Fibroblast of skin of abdomen (primary cell): ENCODE measurements at regions not wholly inside any gene's neighbourhood (a gene's known extent, or its start where the extent isn't known, plus 50 kb on each side); places are given as distances from the start of the nearest gene placed in this dataset.

ENCODE experiments used
- DNase-seq: peaks from one replicate; pipeline ENCODE4 v3.0.0-alpha.2; 2013

DNA sequence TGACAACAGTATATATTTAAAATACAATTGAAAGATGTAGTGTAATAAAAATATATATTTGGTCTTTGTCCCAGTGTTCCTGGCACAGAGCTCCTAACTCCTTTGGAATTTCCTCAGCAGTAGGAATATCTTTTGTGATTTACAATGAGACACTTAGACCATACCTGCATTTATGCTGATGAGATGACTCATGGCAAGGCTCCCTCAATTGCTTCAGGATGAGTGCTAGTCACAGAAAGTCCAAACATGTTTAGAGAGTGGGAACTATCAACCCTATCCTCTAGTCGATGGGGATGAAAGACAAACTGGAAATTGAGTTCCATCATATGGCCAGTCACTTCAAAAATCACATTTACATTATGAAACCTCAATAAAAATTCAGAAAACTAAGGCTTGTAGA, 588.3 kb upstream of the LMCD1 start:
- DNase-seq, result no peak

DNA sequence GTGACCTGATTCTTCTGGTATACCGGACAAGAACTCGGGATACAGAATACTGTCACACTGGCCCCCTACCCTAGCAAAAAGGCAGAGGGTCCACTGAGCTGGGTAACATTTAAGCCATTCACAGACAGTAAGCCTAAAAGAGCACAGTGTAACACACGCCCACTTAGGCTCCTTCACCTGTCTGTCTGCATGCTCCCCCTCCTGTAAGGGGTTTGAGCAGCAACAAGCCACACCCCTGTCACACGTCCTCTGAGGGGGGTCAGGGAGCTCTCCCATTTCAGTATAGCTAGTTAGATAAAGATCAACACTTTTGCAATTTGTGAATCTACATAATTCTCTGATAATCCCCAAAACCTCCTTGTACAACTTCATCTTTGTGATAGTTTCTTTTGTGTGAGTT, 586.3 kb upstream of the LMCD1 start:
- no peak for DNase-seq

DNA sequence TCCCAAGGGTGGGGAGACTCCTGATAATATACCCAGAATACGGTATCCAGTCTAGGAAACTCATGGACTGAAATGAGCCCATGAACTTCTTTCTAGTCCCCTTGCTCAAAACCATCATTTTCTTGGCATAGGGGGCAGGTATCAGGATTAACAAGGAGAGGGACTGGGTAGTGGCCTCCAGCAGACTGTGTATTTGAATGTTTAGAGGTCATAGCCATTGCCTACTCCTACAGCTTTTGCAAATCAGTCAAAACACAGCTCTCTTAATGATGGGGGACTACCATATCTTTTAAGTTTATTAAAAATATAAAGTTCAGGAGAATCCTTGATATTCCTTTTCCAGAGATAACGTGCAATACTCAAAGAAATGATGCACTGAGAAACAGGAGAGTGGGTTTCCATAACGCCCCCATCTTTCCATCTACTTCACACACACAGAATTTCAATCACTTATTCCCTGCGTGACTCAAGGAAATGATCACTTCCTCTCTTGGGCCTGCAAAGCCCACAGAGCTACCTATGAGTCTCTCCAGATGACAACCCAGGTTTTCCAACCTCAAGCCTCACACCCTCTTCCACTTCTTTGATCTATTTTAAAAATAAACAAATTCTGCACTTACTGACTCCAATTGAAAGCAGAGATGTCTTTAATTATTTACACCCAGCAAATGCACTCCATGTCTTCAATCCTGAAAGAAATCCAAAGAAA, 584.0 kb upstream of the LMCD1 start:
- DNase-seq, result no peak

DNA sequence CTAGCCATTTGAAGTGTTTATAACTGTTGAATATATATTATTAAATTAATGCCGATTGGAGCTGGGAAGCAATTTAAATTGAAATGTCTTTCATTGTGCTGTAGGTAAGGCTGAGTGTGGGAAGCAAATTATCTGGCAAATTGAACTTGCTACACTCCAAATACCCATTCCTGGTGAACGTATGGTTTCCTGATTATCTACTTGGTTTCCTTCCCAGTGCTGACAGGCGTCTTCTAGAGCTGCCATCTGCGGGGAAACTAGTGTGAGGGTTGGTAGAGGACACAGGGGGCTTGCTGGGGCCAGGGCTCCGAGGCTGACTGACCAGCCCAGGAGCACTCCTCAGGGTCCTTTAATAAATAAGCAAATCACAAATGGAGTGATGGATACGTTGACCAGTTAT, 581.4 kb upstream of the LMCD1 start:
- no peak for DNase-seq

DNA sequence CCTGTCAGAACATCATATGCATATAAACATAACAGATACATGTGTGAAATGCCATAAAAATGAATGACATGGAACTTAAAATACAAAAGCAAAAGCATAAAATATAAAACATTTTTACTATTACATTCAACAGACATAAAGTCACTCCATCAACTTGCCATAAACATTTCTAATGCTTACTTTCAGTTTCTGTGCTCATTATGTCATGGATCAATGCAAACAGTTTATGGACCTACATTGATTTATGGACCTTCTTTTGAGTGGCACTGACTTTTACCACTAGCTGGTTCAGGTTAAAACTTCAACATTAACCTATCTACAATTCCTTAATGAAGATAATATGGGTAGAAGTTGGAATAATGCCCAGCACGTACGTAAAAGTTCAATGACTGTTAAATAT, 577.4 kb upstream of the LMCD1 start:
- DNase-seq, result no peak

DNA sequence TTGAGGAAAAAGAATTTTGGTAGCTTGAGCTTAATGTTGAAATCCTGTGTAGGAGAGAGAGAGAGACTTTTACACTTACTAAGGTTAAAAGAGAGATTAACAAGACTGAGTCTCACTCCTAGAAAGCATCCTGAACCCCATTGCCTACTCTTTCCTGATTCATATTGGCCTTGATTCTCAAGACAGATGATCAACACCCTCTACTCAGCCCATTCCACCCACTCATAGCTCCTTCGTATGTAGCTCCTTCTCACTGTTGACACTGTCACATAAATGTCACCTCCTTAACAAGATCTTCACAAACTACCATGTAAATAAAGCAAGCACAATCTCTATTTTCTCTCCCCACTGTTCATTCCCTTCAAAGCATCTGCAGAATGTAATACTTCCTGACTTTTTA, 574.6 kb upstream of the LMCD1 start:
- no peak for DNase-seq

DNA sequence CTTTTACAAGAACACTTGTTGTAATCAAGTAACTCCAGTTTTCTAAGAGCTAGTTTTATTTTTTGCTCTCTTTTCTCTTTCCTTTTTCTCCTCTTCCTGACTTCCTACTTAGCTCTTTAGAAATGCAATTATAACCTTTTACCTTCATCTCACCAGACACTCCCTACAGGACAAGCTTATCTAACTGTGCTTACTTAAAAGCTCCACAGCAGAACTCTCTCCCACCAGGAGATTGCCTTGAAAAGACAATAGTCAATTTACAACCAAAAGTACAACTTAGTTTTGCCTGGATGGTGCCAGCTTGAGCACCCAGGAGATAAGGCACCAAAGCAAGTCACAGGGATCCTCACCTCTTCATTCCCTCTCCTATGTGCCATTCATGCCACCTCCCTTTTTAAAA, 573.8 kb upstream of the LMCD1 start:
- DNase-seq, result no peak

DNA sequence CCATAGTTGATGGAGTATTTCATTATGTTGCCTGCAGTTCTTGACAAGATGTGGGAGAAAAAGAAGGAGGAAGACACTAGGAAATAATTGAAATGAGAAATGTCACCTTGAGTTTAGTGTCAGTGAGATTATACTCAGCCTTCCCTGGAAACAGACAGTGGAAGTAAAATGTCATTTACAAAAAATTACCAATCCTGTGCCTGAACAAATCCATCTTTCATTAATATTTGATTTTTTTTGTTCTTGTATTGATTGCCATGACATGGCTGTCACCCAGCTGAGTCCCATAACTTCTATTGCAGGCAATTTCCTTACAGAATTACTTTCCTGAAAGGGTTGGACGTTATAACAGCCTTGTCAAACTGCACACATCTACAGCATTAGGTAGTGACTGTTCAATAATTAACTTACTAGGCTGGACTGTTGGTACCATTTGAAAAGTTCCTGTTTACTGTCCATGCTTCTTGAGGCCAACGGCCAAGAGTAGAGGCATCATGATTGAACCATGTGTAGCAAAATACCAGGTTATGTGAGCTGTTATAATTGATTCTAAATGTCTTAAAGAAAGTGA, 572.2 kb upstream of the LMCD1 start:
- no peak for DNase-seq

DNA sequence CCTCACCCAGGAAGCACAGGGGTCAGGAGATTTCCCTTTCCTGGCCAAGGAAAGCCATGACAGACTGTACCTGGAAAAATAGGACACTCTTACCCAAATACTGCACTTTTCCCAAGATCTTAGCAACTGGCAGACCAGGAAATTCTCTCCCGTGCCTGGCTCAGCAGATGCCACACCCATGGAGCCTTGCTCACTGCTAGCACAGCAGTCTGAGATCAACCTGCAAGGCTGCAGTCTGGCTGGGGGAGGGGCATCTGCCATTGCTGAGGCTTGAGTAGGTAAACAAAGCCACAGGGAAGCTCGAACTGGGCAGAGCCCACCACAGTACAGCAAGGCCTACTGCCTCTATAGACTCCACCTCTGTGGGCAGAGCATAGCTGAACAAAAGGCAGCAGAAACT, 567.3 kb upstream of the LMCD1 start:
- no peak for DNase-seq

DNA sequence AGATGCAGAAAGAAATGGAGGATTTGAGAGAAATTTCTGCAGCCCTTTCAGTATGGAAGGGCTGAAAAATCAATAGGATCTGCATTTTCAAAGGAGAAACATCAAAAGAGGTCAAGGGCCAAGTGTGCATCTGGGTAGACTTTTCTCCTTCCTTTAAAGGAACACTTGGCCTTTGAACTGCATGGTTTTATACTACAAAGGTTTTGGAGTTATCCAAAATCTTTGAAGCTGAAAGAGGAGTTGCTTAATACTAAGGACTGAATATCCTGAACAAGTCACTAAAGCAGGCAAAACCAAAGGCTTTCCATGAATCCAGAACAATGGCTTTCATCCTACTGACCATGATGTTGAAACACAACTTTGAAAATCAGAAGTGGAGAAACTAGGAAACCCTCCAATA, 553.7 kb upstream of the LMCD1 start:
- DNase-seq, result no peak

DNA sequence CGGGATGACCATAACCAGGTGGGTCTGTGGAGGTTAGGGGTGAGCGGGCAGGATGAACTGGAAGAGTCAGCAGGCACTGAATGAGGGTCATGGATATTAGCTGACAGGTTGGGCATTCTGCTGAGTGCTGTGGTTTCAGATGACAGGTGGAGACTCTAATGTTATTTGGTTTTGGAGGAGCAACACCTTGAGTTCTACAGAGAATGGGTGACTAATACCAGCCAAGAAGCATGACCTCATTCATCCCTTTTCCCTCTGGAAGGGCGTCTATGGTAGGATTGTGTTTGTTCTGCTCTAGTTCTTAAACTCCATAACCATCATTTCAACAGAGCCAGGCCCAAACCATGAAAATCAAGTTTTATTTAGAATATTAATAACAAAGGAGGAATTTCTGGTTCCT, 550.7 kb upstream of the LMCD1 start:
- DNase-seq, result no peak

DNA sequence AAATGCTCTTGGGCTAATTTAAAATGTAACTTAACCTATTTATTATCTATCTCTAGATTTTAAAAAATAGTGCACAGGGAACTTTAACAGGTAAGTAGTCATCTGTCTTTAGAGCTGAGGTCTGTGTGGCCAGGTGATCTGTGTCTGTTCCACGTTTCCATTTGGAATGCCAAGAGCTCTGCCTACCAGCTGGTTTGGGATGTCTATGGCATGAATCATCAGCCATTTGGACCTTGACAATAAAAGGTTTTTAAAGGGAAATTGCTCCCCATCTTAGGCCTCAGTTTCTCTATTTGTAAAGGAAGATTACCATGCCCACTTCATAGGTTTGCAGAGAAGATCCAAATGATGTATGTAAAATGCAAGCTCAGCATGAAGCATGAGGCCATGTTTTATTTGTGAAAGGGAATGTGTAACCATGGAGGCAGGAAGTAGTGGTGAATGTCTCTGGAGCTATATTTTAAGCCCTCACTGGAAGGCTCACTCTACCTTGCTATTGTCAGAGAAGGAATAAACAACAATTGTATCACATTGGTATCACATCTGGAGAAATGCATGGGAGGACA, 548.1 kb upstream of the LMCD1 start:
- DNase-seq, result no peak

DNA sequence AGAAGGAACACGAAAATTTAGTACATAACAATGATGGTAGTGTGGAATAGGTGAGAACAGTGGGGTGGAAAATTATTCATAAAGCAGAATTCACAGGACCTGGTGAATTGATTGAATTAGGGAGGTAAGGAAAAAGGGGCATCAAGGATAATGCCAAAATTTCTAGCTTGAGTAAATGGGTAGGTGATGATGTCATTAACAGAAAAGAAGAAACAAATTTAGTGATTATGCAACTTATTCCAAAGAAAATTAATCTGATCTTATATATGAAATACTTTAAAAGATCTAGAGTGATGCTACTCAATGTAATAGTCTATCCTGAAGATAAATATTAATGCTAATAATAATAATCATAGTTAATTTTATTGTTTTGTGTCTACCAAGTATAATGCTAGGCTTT, 544.6 kb upstream of the LMCD1 start:
- DNase-seq, result no peak

DNA sequence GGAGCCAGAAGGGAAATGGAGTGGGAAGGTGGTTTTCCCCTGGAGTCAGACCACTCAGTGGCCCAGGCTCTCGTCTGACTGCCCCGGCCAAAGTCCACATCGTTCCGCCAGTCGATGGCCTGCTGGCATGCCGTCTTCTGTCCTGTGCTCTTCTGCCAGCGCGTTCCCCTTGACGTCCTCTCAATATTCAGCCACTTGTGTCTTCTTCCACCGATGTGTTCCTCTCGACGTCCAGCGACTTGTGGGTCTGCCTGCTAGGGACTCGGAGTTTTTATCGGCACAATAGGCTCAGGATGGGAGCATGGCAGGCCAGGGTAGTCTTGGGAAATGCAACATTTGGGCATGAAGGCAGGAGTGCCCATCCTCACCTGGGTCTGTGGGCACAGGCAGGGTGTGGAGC, 542.5 kb upstream of the LMCD1 start:
- DNase-seq, result no peak

DNA sequence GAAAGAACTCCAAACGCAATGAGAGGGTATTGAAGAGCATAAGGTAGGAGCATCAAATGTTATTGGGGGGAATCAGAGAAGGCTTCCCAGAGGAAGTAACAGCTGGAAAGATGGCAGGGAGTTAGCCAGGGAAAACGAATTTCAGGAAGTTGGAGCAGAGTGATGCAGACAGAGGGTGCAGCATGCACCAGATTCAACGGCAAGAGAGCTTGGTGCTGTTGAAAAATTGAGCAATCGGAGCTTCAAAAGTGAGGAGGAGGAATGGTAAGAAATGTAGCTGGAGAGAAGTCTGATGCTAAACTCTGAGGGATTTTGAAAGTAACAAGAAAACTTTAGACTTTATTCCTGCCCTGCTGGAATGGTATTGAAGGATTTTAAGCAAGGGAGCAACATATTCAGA, 541.0 kb upstream of the LMCD1 start:
- DNase-seq, result no peak

DNA sequence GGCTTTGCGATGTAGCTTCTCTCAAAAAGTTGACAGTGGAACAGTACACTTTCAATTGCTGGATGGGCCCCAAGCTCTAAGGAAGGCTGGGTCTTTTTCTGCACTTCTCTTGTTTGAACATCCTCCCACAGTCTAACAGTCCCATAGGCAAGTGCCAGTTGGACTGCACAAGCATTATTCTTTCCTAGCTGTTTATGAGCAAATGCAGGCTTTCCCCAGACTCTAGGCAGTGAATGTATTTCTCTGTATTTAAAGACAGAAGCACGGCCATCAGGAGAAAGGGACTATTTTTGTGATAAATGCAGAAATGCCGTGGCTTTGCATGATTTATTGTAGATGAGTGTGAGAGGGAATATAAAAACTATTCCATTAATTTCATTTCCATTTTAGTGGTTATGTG, 539.3 kb upstream of the LMCD1 start:
- DNase-seq, result no peak

DNA sequence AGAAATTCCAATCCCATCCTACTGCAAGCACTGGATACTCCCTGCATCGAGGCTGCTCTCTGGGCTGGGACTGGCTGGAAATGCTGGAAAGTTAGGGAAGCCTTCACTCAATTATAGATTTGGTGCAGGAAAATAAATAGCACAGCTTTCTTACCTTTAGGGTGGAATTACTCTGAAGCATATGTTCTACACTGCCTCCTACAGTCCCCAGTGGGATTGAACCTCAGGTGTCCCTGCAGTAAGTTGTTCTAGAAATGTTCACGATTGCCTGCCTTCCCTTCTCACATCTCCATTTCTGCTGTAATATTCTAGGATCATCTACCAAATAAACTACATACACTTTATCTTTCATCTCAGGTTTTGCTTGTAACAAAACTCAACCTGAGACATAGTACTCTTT, 536.7 kb upstream of the LMCD1 start:
- no peak for DNase-seq

DNA sequence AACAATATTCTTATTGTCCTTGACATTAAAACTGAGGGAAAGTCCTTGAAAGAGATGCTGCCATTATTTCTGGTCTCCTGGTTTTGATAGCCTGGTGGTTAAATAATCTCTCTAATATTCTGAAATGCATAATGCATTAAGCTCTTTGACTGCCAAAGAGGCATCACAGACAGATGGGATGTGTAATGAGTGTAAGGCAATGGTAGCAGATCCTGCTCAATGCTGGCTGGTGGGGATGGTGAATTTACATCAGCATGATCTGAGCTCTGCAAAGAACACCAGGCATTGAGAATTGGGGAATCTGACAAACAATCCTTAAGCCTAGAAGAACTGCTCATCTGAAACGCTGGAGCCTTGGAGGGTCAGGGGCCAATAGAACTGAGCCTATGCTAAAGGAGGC, 528.6 kb upstream of the LMCD1 start:
- no peak for DNase-seq

DNA sequence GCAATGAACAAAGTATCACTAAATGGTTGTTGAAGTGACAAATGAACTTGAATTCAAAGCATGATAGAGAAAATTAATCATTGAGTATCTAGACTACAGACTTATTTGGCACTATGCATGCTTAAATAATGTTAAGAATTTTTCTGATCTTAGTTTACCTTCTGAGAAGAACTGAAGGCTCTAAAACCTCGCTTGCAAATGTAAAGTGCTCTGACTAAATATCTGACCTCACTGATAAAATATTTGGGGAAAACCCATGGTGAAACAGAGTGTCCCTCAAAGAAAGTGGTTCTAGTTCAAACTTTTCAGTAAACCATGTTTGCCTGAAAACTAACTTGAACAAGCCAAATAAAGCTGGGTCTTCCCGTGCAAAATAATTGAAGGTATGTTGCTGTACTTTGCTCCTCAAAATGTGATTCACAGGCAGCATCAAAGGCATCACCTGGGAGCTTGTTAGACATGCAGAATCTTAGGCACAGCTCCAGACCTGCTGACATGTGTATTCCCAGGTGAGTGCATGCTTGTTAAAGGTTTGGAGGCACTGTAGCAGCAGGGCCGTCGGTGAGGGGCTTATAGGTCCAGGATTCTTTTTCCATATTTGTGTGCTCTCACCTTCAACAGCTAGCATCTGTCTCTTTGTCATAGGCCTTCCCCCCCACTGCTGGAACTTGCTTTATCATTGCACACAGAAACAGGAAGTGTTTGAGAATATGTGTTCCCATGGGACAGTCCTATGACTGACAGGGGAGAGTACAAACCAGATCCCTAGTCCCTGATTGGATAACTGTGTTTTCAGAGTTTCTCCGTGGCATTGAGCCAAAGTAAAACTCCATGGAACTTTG, 524.2 kb upstream of the LMCD1 start:
- peak; percentile 62 for DNase-seq

DNA sequence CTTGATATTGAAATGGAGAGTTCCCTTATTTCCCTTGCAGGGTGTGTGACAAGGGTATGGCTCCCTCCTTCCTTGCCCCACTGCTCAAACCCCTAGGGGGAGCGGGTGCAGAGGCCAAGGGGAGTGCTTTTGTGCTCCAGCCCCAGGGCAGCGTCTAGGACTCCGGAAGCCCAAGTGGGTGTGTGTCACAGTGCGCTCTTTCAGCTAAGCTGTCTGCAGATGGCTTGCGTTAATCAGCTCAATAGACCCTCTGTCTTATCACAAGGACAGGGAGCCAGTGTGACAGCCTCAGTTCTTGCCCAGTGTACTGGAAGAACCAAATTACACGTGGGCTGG, 523.6 kb upstream of the LMCD1 start:
- no peak for DNase-seq

DNA sequence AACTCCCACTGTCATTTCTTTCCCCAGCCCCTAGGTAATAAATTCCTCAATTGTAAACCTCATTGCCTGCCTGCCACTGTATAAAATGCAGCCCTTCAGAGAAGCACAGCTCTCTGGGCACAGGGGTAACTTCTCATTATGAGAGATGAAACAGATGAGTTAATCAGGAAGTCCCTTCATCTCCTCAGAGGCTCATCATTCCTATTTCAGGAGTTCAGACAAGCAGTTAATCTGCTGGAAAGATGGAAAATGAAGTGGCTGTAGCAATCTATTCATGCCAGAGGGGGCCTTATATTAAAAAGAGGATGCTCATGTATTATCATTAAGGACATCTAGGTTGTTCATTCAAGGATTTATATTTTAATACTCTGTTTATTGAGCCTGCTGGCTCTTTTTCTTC, 519.5 kb upstream of the LMCD1 start:
- no peak for DNase-seq

DNA sequence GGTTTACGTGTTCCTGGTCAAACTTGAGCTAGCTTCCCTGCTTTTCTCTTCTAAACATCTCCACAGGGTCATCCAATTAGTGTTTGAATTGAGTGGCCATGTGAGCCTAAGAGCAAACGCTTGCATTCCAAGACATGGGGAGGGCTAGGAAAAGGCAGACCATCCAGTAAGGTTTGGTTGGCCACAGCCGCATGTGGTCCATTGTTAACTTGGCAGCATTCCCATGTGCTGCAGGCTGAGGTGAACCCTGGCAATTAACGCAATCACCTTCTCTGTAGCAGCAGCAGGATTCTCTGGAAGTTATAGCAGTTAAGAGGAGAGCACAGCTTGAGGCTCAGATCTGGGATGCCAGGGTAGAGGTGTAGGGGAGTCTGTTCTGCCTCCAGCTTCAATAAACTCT, 502.2 kb upstream of the LMCD1 start:
- no peak for DNase-seq

DNA sequence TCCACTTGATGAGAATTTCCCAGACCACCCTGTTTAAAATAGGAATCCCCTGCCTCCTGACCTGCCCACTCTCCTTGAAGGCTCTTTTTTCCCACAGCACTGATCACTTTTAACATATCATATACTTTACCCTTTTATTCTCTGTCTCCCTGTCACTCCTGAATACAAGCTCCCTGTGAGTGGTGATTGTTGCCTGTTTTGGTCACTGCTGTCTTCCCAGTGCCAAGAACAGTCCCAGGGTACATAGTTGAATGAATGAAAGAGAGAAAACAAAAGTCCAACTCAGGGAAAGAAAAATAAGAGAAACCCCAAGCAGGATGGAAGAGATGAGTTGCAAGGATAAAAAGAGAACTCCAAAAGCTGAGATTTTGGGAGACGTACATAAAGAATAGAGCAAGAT, 500.3 kb upstream of the LMCD1 start:
- no peak for DNase-seq

DNA sequence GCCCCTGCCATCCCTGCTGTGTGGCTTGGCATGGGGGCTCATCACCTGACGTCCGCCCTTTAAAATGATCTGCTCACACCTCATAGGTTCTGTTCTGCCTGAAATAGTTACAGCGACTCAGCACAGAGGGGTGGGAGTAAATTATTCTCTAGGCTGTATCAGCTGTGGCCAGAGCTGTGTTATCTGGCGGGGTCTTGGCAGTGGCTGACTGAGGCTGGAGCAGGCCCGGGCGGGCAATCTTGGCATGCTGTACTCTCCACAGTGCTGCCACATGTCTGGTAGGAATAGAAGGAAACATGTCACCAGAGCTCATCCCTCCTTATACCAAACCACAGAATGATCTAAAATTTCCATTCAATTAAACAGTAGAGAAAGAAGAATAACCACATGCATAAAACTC, 499.9 kb upstream of the LMCD1 start:
- DNase-seq, result no peak
